H1 (cell line): ENCODE measurements at regions not wholly inside any gene's neighbourhood (a gene's known extent, or its start where the extent isn't known, plus 50 kb on each side); places are given as distances from the start of the nearest gene placed in this dataset.

Experiments
- CTCF ChIA-PET: fragments of 300-600 bp; sonication (Branson Sonifier 250); formaldehyde crosslinking; loops from one replicate; lab custom pipeline; 2021; ENCODE audit not compliant: partially characterized antibody; lab: Charles Lee
- POLR2A ChIA-PET: fragments of 300-600 bp; sonication (Branson Sonifier 250); formaldehyde crosslinking; loops from one replicate; lab custom pipeline; 2021; ENCODE audit warnings: inconsistent platforms; ENCODE audit not compliant: partially characterized antibody; lab: Charles Lee
- DNase-seq, 2 experiments: peaks; one replicate each; pipeline versions ENCODE4 v3.0.0 to v3.0.0-alpha.2; 2010 to 2022; ENCODE audit warnings: low spot score in 2 of 2, low read depth in 1 of 2, mixed read lengths in 1 of 2
- FAIRE-seq: peaks from 2 replicates; lab custom pipeline; 2011; peaks lifted over from hg19 to GRCh38; lab: Jason Lieb, UNC
- H2AFZ ChIP-seq: 2 replicates; pipeline ENCODE4 v1.8.1; 2012; ENCODE audit warnings: low read length, inconsistent platforms
- H2AK5ac ChIP-seq: 2 replicates; pipeline ENCODE4 v1.6.1; 2013; ENCODE audit warnings: low read depth, low read length
- H2BK120ac ChIP-seq: replicated peaks from 2 replicates; pipeline ENCODE3; 2013; ENCODE audit warnings: low read depth, low read length, inconsistent platforms
- H2BK12ac ChIP-seq: 2 replicates; pipeline ENCODE4 v1.6.1; 2013; ENCODE audit warnings: low read depth, low read length
- H2BK15ac ChIP-seq: 2 replicates; pipeline ENCODE4 v1.6.1; 2013; ENCODE audit warnings: low read length
- H2BK20ac ChIP-seq: 2 replicates; pipeline ENCODE4 v1.6.1; 2013; ENCODE audit warnings: low read length
- H2BK5ac ChIP-seq: 2 replicates; pipeline ENCODE4 v1.6.1; 2013; ENCODE audit warnings: low read depth, low read length
- H3K14ac ChIP-seq: 2 replicates; pipeline ENCODE4 v1.6.1; 2013; ENCODE audit warnings: inconsistent platforms; ENCODE audit not compliant: insufficient read length
- H3K18ac ChIP-seq: 2 replicates; pipeline ENCODE4 v1.6.1; 2013; ENCODE audit warnings: low read length; ENCODE audit errors: extremely low read depth
- H3K23ac ChIP-seq: 2 replicates; pipeline ENCODE4 v1.6.1; 2013; ENCODE audit warnings: inconsistent platforms; ENCODE audit not compliant: insufficient read length
- H3K23me2 ChIP-seq: 2 replicates; pipeline ENCODE4 v1.6.1; 2013; ENCODE audit warnings: low read depth, low read length
- H3K27ac ChIP-seq: 2 replicates; pipeline ENCODE4 v1.6.1; 2011; ENCODE audit warnings: low read depth, low read length, inconsistent platforms
- H3K27me3 ChIP-seq, 4 experiments: replicated peaks in 1 of 4; 1 replicate in 1 of 4; 2 replicates in 3 of 4; pipeline versions ENCODE4 v1.6.1 to v1.8.1; 2011 to 2013; ENCODE audit warnings: low read length in 3 of 4, mild to moderate bottlenecking in 3 of 4, inconsistent platforms in 2 of 4, mixed read lengths in 2 of 4, moderate library complexity in 1 of 4; ENCODE audit not compliant: control insufficient read depth in 3 of 4, insufficient read depth in 3 of 4; ENCODE audit errors: extremely low read depth in 1 of 4
- H3K36me3 ChIP-seq, 4 experiments: 2 replicates each; pipeline versions ENCODE4 v1.6.1 to v1.8.1; 2011 to 2013; ENCODE audit warnings: mild to moderate bottlenecking in 4 of 4, low read length in 3 of 4, moderate library complexity in 2 of 4, control low read depth in 1 of 4, inconsistent platforms in 1 of 4; ENCODE audit not compliant: insufficient read depth in 4 of 4, control insufficient read depth in 2 of 4
- H3K4ac ChIP-seq: replicated peaks from 2 replicates; pipeline ENCODE3; 2013; ENCODE audit warnings: low read length, low read depth, mixed read lengths, inconsistent platforms; ENCODE audit not compliant: insufficient read length
- H3K4me1 ChIP-seq, 4 experiments: replicated peaks in 1 of 4; 1 replicate in 1 of 4; 2 replicates in 3 of 4; pipeline versions ENCODE4 v1.6.1 to v1.8.1; 2011 to 2013; ENCODE audit warnings: low read length in 3 of 4, inconsistent platforms in 2 of 4, mixed read lengths in 1 of 4; ENCODE audit not compliant: insufficient read depth in 4 of 4, control insufficient read depth in 3 of 4
- H3K4me2 ChIP-seq, 2 experiments: 2 replicates each; pipeline versions ENCODE4 v1.6.1 to v1.8.1; 2011 to 2013; ENCODE audit warnings: low read depth in 2 of 2, low read length in 2 of 2, control low read depth in 1 of 2, inconsistent platforms in 1 of 2, mild to moderate bottlenecking in 1 of 2; ENCODE audit not compliant: insufficient read depth in 1 of 2
- H3K4me3 ChIP-seq, 4 experiments: fragments of 200-600, 300-600 bp in 1 of 4; sonication (generic), shearing (Covaris generic), sonication (Bioruptor Twin) in 1 of 4; 2 replicates each; pipeline versions ENCODE4 v1.5.1 to v1.8.1; 2011 to 2016; ENCODE audit warnings: low read length in 4 of 4, low read depth in 3 of 4, control low read depth in 2 of 4, inconsistent platforms in 2 of 4, mild to moderate bottlenecking in 2 of 4, mixed read lengths in 1 of 4, moderate library complexity in 1 of 4; ENCODE audit not compliant: insufficient read depth in 2 of 4; ENCODE audit errors: extremely low read depth in 1 of 4
- H3K56ac ChIP-seq: replicated peaks from 2 replicates; pipeline ENCODE3; 2013; ENCODE audit warnings: low read depth, mild to moderate bottlenecking, mixed read lengths, low read length, inconsistent platforms; ENCODE audit not compliant: insufficient read length
- H3K79me1 ChIP-seq: 2 replicates; pipeline ENCODE4 v1.6.1; 2013; ENCODE audit warnings: low read depth, low read length, control low read depth
- H3K79me2 ChIP-seq, 2 experiments: 2 replicates each; pipeline versions ENCODE4 v1.6.1 to v1.8.1; 2012 to 2013; ENCODE audit warnings: low read length in 2 of 2, mild to moderate bottlenecking in 2 of 2, inconsistent platforms in 1 of 2; ENCODE audit not compliant: insufficient read depth in 2 of 2, control insufficient read depth in 1 of 2
- H3K9ac ChIP-seq, 4 experiments: replicated peaks in 1 of 4; 1 replicate in 1 of 4; 2 replicates in 3 of 4; pipeline versions ENCODE4 v1.6.1 to v1.8.1; 2011 to 2013; ENCODE audit warnings: low read depth in 3 of 4, low read length in 3 of 4, control low read depth in 2 of 4, mild to moderate bottlenecking in 2 of 4, moderate library complexity in 2 of 4, inconsistent platforms in 1 of 4; ENCODE audit errors: extremely low read depth in 1 of 4
- H3K9me3 ChIP-seq, 2 experiments: 2 replicates each; pipeline versions ENCODE4 v1.6.1 to v1.8.1; 2012 to 2013; ENCODE audit warnings: mild to moderate bottlenecking in 2 of 2, moderate library complexity in 2 of 2, control low read depth in 1 of 2, inconsistent platforms in 1 of 2, low read depth in 1 of 2, low read length in 1 of 2, mixed read lengths in 1 of 2; ENCODE audit not compliant: insufficient read depth in 2 of 2
- H4K20me1 ChIP-seq, 2 experiments: replicated peaks in 1 of 2; 2 replicates each; pipeline versions ENCODE3 to v1.8.1; 2011 to 2013; ENCODE audit warnings: inconsistent platforms in 2 of 2, low read length in 2 of 2, mild to moderate bottlenecking in 1 of 2; ENCODE audit not compliant: insufficient read depth in 2 of 2, control insufficient read depth in 1 of 2
- H4K5ac ChIP-seq: 2 replicates; pipeline ENCODE4 v1.6.1; 2013; ENCODE audit warnings: low read length, low read depth, mixed read lengths, inconsistent platforms; ENCODE audit not compliant: insufficient read length
- H4K8ac ChIP-seq: 2 replicates; pipeline ENCODE4 v1.8.0; 2013; ENCODE audit warnings: mild to moderate bottlenecking, moderate library complexity, low read length, inconsistent platforms; ENCODE audit not compliant: insufficient read depth; ENCODE audit errors: extremely low read depth
- H4K91ac ChIP-seq: replicated peaks from 2 replicates; pipeline ENCODE3; 2013; ENCODE audit warnings: low read length, mixed read lengths, inconsistent platforms; ENCODE audit not compliant: insufficient read length
- CBX5 ChIP-seq: fragments of 300-800, 300-1000 bp; sonication (generic); IDR thresholded peaks from 2 replicates; pipeline ENCODE4 v1.7.1; 2016; ENCODE audit warnings: antibody characterized with exemption, low read length, low read depth
- CHD2 ChIP-seq: IDR thresholded peaks from 2 replicates; pipeline ENCODE4 v1.6.1; 2012; ENCODE audit warnings: low read length, improper control_type of control experiment
- CTBP2 ChIP-seq: IDR thresholded peaks from 2 replicates; pipeline ENCODE4 v1.7.0; 2011; ENCODE audit warnings: borderline replicate concordance, mild to moderate bottlenecking, moderate library complexity, mixed read lengths, low read length; ENCODE audit not compliant: insufficient read depth, insufficient read length
- EZH2 ChIP-seq: fragments of 200-600 bp; sonication (generic); IDR thresholded peaks from 2 replicates; pipeline ENCODE4 v1.7.1; 2012; ENCODE audit warnings: low read depth, mild to moderate bottlenecking, moderate library complexity, low read length, inconsistent platforms; ENCODE audit not compliant: severe bottlenecking
- WGBS, 2 experiments: shearing (Covaris generic) in 1 of 2; methylation state at CpG; one replicate each; pipeline versions ENCODE4 v1.1.6 to v1.1.7; 2013 to 2015; ENCODE audit warnings: low lambda C conversion rate in 2 of 2, mixed read lengths in 2 of 2, inconsistent platforms in 1 of 2, low coverage in 1 of 2, missing lambda C conversion rate in 1 of 2; ENCODE audit not compliant: insufficient replicate concordance in 2 of 2, insufficient coverage in 1 of 2, insufficient read length in 1 of 2; ENCODE audit errors: extremely low coverage in 1 of 2, missing lambda C conversion rate in 1 of 2; 5-methylcytosine and 5-hydroxymethylcytosine counted together

GRCh38 chr18:43994381-43994780, 686.3 kb upstream of the SETBP1 start:
- no peak overlapping the region for H2BK12ac ChIP-seq
- peaks cover 0 to 2% of the 10 kb centered on the region in 2 experiments; a peak in 1 of 4 replicates for H3K9me3 ChIP-seq
- H3K27ac ChIP-seq: no peak overlapping the region
- no peaks in the 10 kb centered on the region for H3K4me1 ChIP-seq
- H4K91ac ChIP-seq: no peak overlapping the region
- H3K23ac ChIP-seq: no peak overlapping the region
- no peak overlapping the region for H4K8ac ChIP-seq
- no peak overlapping the region for H3K14ac ChIP-seq
- ChIA-PET CTCF (interaction anchor here (0.6 kb wide), 1 partner anchor 195 kb away, joined by 3 read pairs; no protein-coding TSS in a partner anchor), POLR2A (no interaction called here)
- no peaks in the 10 kb centered on the region for H3K79me2 ChIP-seq
- no peaks in the 10 kb centered on the region for H4K20me1 ChIP-seq
- H3K56ac ChIP-seq: no peak overlapping the region
- H4K5ac ChIP-seq: no peak overlapping the region
- H2BK20ac ChIP-seq: no peak overlapping the region
- no peak overlapping the region for H2BK120ac ChIP-seq
- no peak overlapping the region for H2BK15ac ChIP-seq
- H3K4me2 ChIP-seq: no peak overlapping the region
- no peaks in the 10 kb centered on the region for H3K79me1 ChIP-seq
- WGBS, 2 experiments: 92% methylated on average over 4 of the region's 4 CpGs; no CpG with 5 or more reads in 1 of the 2 experiments
- no peak overlapping the region for H2AFZ ChIP-seq
- DNase-seq (no peak), FAIRE-seq (no peak)
- H3K9ac ChIP-seq: no peak overlapping the region
- H3K23me2 ChIP-seq: no peaks in the 10 kb centered on the region; the same call in 1 of the 2 replicates
- no peaks in the 10 kb centered on the region for H3K27me3 ChIP-seq
- H3K4me3 ChIP-seq: no peak overlapping the region
- H2AK5ac ChIP-seq: no peak overlapping the region
- no peak overlapping the region for H3K4ac ChIP-seq
- no peaks in the 10 kb centered on the region for H3K36me3 ChIP-seq
- H3K18ac ChIP-seq: no peak overlapping the region
- H2BK5ac ChIP-seq: no peak overlapping the region
- TF ChIP-seq CTBP2: no peak
- TF ChIP-seq CBX5: no peak
- no peak for TF ChIP-seq EZH2
- no peak for TF ChIP-seq CHD2
